GM23248 (cell line): ENCODE measurements at regions not wholly inside any gene's neighbourhood (a gene's known extent, or its start where the extent isn't known, plus 50 kb on each side); places are given as distances from the start of the nearest gene placed in this dataset.

Experiments
- DNase-seq: peaks from one replicate; pipeline ENCODE4 v3.0.0-alpha.2; 2015
- H2AFZ ChIP-seq: fragments of 200-600 bp; sonication (generic); 2 replicates; pipeline ENCODE4 v1.6.1; 2016; ENCODE audit warnings: antibody characterized with exemption
- H3F3A ChIP-seq: fragments of 200-600 bp; sonication (generic); 2 replicates; pipeline ENCODE4 v1.6.1; 2016; ENCODE audit warnings: mild to moderate bottlenecking, antibody characterized with exemption, mixed run types; ENCODE audit not compliant: insufficient read depth
- H3K27ac ChIP-seq: fragments of 200-600 bp; sonication (generic); 2 replicates; pipeline ENCODE4 v1.5.1; 2016; ENCODE audit warnings: mild to moderate bottlenecking
- H3K27me3 ChIP-seq: fragments of 200-600 bp; sonication (generic); replicated peaks from 2 replicates; pipeline ENCODE4 v1.6.1; 2016; ENCODE audit warnings: mild to moderate bottlenecking; ENCODE audit not compliant: insufficient read depth
- H3K36me3 ChIP-seq: fragments of 200-600 bp; sonication (generic); 2 replicates; pipeline ENCODE4 v1.6.1; 2016; ENCODE audit warnings: low read depth, mild to moderate bottlenecking
- H3K4me1 ChIP-seq: fragments of 200-600 bp; sonication (generic); 2 replicates; pipeline ENCODE4 v1.6.1; 2016; ENCODE audit warnings: mild to moderate bottlenecking; ENCODE audit not compliant: insufficient read depth
- H3K4me2 ChIP-seq: fragments of 200-600 bp; sonication (generic); one replicate; pipeline ENCODE4 v1.6.1; 2016; ENCODE audit warnings: mild to moderate bottlenecking; ENCODE audit not compliant: unreplicated experiment
- H3K4me3 ChIP-seq: fragments of 200-600 bp; sonication (generic); 2 replicates; pipeline ENCODE4 v1.5.1; 2016; ENCODE audit warnings: mild to moderate bottlenecking
- H3K79me2 ChIP-seq: fragments of 200-600 bp; sonication (generic); 2 replicates; pipeline ENCODE4 v1.6.1; 2016; ENCODE audit warnings: mild to moderate bottlenecking; ENCODE audit not compliant: insufficient read depth
- H3K9ac ChIP-seq: fragments of 200-600 bp; sonication (generic); 2 replicates; pipeline ENCODE4 v1.6.1; 2016; ENCODE audit warnings: mild to moderate bottlenecking
- H3K9me2 ChIP-seq: fragments of 200-600 bp; sonication (generic); 2 replicates; pipeline ENCODE4 v1.6.1; 2016; ENCODE audit warnings: mixed run types, mild to moderate bottlenecking, moderate library complexity; ENCODE audit not compliant: insufficient read depth
- H3K9me3 ChIP-seq: fragments of 200-600 bp; sonication (generic); one replicate; pipeline ENCODE4 v1.6.1; 2017; ENCODE audit warnings: low read depth
- H4K20me1 ChIP-seq: fragments of 200-600 bp; sonication (generic); 2 replicates; pipeline ENCODE4 v1.6.0; 2016; ENCODE audit not compliant: insufficient read depth
- EZH2 ChIP-seq: fragments of 200-600 bp; sonication (generic); IDR thresholded peaks from 2 replicates; pipeline ENCODE4 v1.6.1; 2018; ENCODE audit warnings: antibody characterized with exemption, mild to moderate bottlenecking; ENCODE audit not compliant: insufficient read depth, poor library complexity, severe bottlenecking
- EZH2phosphoT487 ChIP-seq: fragments of 200-600 bp; sonication (generic); IDR thresholded peaks from 2 replicates; pipeline ENCODE4 v1.6.1; 2018; ENCODE audit warnings: antibody characterized with exemption, moderate library complexity, mild to moderate bottlenecking, low read depth; ENCODE audit not compliant: insufficient read depth
- WGBS, 2 experiments: methylation state at CpG; one replicate each; pipeline ENCODE4 v1.1.6; 2015 to 2017; ENCODE audit warnings: low lambda C conversion rate in 2 of 2, low coverage in 1 of 2; ENCODE audit errors: missing lambda C conversion rate in 2 of 2; 5-methylcytosine and 5-hydroxymethylcytosine counted together
- in situ Hi-C: fragments of 300-500 bp; cut with MboI; formaldehyde crosslinking; loops from 2 replicates; pipeline ENCODE4 v1.15.0; 2020

DNA sequence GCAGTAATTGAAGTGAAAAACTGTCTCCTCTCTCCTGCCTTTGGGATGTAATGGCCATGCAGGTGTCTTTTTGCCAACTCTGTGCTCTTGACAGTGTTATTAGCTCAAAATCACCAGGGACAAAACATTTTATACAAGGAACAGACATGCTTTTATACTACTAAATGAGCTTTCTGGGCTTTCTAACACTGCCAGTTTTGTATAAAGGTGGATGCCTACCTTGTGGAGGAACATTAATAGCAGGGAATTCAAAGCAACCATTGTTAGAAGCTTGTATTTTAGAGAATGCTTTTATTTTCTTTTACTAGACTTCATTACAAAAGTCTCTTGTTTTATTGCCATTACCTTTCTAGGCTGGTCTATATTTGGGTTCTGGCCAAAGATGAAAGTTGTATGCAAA is 54.7 kb upstream of the ARSJ start:
- no peak overlapping the region for H2AFZ ChIP-seq
- no peaks in the 10 kb centered on the region for H3K27me3 ChIP-seq
- H3K79me2 ChIP-seq, result no peaks in the 10 kb centered on the region
- no peaks in the 10 kb centered on the region for H3K36me3 ChIP-seq
- in situ Hi-C loops, result no loop called here
- TF ChIP-seq EZH2 (no peak), EZH2phosphoT487 (no peak)
- no peaks in the 10 kb centered on the region for H4K20me1 ChIP-seq
- H3K9ac ChIP-seq, result no peak overlapping the region
- no peaks in the 10 kb centered on the region for H3K9me3 ChIP-seq
- no peaks in the 10 kb centered on the region for H3F3A ChIP-seq
- H3K9me2 ChIP-seq, result no peaks in the 10 kb centered on the region
- no peak overlapping the region for H3K27ac ChIP-seq
- no peak overlapping the region for H3K4me3 ChIP-seq
- DNase-seq, result no peak
- H3K4me2 ChIP-seq, result no peak overlapping the region
- no peaks in the 10 kb centered on the region for H3K4me1 ChIP-seq

DNA sequence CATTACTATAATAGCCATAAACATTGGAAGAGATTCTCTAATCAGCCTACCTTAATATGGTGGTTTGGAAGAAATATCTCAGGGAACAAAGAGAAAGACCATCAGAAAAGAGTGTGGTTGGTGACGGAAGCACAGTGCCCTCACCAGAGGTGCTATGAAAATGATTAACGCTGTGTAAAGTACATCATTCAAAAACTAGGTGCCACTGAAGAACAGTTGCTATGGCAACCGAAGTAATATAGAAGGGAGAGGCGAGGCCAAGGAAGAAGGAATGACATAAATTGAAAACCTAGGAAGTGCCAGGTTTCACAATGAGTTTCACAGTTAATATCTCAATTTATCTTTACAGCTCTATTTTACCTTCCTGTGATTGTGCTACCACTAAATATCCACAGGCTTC is 57.0 kb upstream of the ARSJ start:
- in situ Hi-C loops, result no loop called here
- TF ChIP-seq EZH2phosphoT487, result no peak
- no peak for TF ChIP-seq EZH2
- no peak for DNase-seq

DNA sequence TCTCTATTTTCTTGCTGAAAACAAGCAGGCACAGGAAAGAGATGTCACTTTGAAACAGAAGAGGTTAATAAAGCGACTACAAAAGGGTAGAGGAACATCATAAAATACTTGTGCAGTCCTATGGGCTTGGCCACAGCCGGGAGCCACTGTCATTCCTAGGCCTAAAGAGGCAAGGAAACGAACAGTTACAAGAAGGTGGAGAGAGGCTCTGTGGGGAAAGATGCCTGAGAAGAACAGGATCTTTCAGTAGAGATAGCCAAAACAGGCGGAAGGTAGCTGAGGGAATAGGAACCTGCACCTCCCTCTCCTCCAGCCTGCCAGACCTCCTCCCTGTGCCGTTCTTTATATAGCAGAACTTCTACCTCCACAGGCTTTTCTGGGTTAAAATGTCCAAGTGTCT is 57.4 kb upstream of the ARSJ start:
- H4K20me1 ChIP-seq, result no peaks in the 10 kb centered on the region
- in situ Hi-C loops, result no loop called here
- H3K4me1 ChIP-seq, result peaks cover 12% of the 10 kb centered on the region
- no peak overlapping the region for H3K9ac ChIP-seq
- H3K36me3 ChIP-seq, result no peaks in the 10 kb centered on the region
- no peaks in the 10 kb centered on the region for H3K9me3 ChIP-seq
- H3K9me2 ChIP-seq, result no peaks in the 10 kb centered on the region
- no peak for TF ChIP-seq EZH2
- no peak for DNase-seq
- no peak overlapping the region for H2AFZ ChIP-seq
- no peak overlapping the region for H3K4me2 ChIP-seq
- H3K4me3 ChIP-seq, result no peak overlapping the region
- no peak overlapping the region for H3K27ac ChIP-seq
- 87 to 91% methylated on average over 5 of the region's 5 CpGs for WGBS, 2 experiments
- H3K79me2 ChIP-seq, result no peaks in the 10 kb centered on the region
- no peaks in the 10 kb centered on the region for H3K27me3 ChIP-seq
- H3F3A ChIP-seq, result no peaks in the 10 kb centered on the region

More for the DNA sequence above, 57.0 kb upstream of the ARSJ start:
- no peaks in the 10 kb centered on the region for H3F3A ChIP-seq
- no peaks in the 10 kb centered on the region for H4K20me1 ChIP-seq
- no peaks in the 10 kb centered on the region for H3K79me2 ChIP-seq
- H3K27ac ChIP-seq, result no peak overlapping the region
- H3K9ac ChIP-seq, result no peak overlapping the region
- peaks cover 12% of the 10 kb centered on the region for H3K4me1 ChIP-seq
- H3K9me3 ChIP-seq, result no peaks in the 10 kb centered on the region
- H2AFZ ChIP-seq, result no peak overlapping the region
- H3K4me2 ChIP-seq, result no peak overlapping the region
- H3K36me3 ChIP-seq, result no peaks in the 10 kb centered on the region
- WGBS, 2 experiments, result 90 to 94% methylated on average over 4 of the region's 4 CpGs
- H3K27me3 ChIP-seq, result no peaks in the 10 kb centered on the region
- no peaks in the 10 kb centered on the region for H3K9me2 ChIP-seq
- no peak overlapping the region for H3K4me3 ChIP-seq

DNA sequence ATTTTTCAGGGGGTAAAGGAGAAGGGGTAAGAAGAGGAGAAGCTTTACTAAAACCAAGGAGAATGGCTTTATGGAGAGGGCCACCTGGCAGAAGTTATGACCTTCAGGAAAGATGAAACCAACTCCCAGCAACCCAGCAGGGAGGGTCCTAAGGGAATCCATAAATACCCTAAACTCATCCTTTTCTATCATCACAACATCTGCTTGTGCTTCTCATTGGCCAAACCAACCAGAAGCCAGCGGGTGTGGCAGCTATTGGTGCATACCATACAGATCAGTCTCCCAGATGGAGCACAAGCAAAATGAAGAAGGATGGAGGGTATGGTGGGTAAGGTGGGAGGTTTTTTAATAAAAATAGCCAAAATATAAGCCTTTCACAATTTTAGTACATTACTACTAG is 58.5 kb upstream of the ARSJ start:
- no peaks in the 10 kb centered on the region for H3F3A ChIP-seq
- no peaks in the 10 kb centered on the region for H3K9me2 ChIP-seq
- H3K36me3 ChIP-seq, result no peaks in the 10 kb centered on the region
- peaks cover 12% of the 10 kb centered on the region for H3K4me1 ChIP-seq
- H2AFZ ChIP-seq, result no peak overlapping the region
- H3K27me3 ChIP-seq, result no peaks in the 10 kb centered on the region
- no peak overlapping the region for H3K4me3 ChIP-seq
- H3K9me3 ChIP-seq, result no peaks in the 10 kb centered on the region
- in situ Hi-C loops, result no loop called here
- DNase-seq, result no peak
- no peak overlapping the region for H3K27ac ChIP-seq
- H3K9ac ChIP-seq, result no peak overlapping the region
- no peaks in the 10 kb centered on the region for H3K79me2 ChIP-seq
- no peak overlapping the region for H3K4me2 ChIP-seq
- TF ChIP-seq EZH2phosphoT487 (no peak), EZH2 (no peak)
- WGBS, 2 experiments, result 73 to 96% methylated on average over 1 of the region's 1 CpG
- no peaks in the 10 kb centered on the region for H4K20me1 ChIP-seq

DNA sequence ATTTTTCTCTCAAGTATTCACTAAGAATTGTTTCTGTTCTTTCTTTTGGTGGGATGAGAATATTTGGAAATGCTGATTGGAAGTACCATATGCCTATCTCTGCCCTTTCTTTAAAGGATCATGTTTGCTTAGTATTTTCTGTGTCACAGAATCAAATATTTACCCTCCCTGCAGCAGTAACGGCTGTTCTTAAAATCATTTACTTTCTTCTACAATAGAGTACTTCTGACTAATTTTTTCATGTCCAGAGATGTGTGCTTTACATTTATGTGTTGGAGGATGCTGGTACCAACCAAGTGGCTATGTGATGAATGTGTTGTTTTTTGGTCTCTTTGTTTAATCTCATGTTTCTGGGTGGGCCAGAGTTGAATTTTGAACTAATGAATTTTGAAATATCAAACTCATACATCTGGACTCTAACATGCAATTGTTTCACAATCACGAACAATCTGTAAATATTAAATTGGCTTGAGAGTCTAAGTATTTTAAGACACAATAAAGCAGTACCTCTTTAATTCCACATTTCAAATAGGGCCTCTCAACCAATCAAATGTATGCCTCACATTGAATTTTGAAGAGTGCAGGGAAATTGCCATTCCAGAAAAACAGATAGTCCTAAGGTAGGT is 59.4 kb upstream of the ARSJ start:
- no peak overlapping the region for H3K27ac ChIP-seq
- no peaks in the 10 kb centered on the region for H4K20me1 ChIP-seq
- TF ChIP-seq EZH2phosphoT487, result no peak
- TF ChIP-seq EZH2, result no peak
- H3K9me2 ChIP-seq, result no peaks in the 10 kb centered on the region
- WGBS, 2 experiments, result 40 to 47% methylated on average over 2 of the region's 2 CpGs
- H3K9ac ChIP-seq, result no peak overlapping the region
- in situ Hi-C loops, result no loop called here
- no peaks in the 10 kb centered on the region for H3K79me2 ChIP-seq
- peaks cover 12% of the 10 kb centered on the region for H3K4me1 ChIP-seq
- no peaks in the 10 kb centered on the region for H3K9me3 ChIP-seq
- no peak for DNase-seq
- H3F3A ChIP-seq, result no peaks in the 10 kb centered on the region
- H3K4me2 ChIP-seq, result no peak overlapping the region
- no peaks in the 10 kb centered on the region for H3K27me3 ChIP-seq
- 0 out of 2 replicates have a peak overlapping the region, but pooled peaks have one; percentile 8 for H2AFZ ChIP-seq
- no peaks in the 10 kb centered on the region for H3K36me3 ChIP-seq
- H3K4me3 ChIP-seq, result no peak overlapping the region
